GM18907 (cell line): ENCODE measurements at regions not wholly inside any gene's neighbourhood (a gene's known extent, or its start where the extent isn't known, plus 50 kb on each side); places are given as distances from the start of the nearest gene placed in this dataset.

Experiments used
- ATAC-seq: cut with Tn5 transposase; IDR thresholded peaks from one replicate; pipeline ENCODE4 v1.9.1; 2021; ENCODE audit warnings: mild to moderate bottlenecking, moderate library complexity; ENCODE audit not compliant: unreplicated experiment

DNA sequence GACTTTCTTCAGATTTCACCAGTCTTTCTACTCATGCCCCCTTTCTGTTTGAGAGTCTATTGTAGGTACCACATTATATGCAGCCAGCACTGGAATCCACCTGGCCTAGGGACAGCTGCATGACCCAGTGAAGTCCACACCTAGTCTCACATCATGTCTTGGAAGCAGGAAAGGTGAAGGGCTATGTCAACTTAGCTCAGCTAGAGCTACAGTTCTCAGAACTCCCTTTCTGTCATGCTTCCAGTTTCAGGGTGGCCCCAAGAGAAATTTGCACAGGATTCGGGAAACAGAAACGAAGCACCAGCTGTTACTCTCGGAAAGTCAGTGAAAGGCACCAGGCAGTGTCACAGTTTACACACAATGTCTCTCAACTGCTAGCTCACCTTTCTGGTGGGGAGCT, 51.6 kb upstream of the NLRP1 start:
- ATAC-seq, result no peak

DNA sequence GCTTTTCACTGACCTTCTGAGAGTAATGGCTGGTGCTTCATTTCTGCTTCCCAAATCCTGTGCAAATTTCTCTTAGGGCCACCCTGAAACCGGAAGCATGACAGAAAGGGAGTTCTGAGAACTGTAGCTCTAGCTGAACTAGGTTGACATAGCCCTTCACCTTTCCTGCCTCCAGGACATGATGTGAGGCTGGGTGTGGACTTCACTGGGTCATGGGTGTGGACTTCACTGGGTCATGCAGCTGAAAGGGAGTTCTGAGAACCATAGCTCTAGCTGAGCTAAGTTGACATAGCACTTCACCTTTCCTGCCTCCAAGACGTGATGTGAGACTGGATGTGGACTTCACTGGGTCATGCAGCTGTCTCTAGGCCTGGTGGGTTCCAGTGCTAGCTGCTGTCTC, 54.3 kb upstream of the NLRP1 start:
- no peak for ATAC-seq

DNA sequence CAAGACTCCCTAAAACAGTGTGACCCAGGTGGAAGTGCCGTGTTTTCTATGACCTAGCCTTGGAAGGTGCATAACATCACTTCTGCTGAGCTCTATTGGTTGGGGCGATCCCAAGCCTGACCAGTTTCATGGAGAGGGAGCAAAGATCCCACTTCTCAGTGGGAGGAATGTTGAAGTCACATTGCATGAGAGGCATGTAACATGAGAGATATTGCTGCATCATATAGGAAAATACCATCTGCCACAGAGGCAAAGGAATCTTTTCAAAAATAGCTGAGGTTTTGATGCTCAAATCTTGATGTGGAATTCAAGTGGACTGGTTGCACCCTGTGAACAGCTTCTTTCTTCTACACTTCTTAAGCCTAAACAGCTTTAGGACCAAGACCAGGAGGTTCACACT, 56.4 kb upstream of the NLRP1 start:
- ATAC-seq, result no peak

DNA sequence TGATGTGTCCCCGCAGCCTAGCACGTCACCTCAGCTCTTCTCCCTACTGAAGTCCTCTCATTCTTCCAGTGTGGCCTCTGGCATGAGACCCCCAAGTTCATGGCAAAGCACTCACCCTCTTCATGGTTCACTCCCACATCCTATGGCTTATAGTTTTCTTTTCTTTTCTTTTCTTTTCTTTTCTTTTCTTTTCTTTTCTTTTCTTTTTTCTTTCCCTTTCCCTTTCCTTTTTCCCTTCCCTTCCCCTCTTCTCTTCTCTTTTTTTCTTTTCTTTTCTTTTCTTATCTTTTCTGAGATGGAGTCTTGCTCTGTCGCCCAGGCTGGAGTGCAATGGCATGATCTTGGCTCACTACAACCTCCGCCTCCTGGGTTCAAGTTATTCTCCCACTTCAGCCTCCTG, 58.4 kb upstream of the NLRP1 start:
- no peak for ATAC-seq

DNA sequence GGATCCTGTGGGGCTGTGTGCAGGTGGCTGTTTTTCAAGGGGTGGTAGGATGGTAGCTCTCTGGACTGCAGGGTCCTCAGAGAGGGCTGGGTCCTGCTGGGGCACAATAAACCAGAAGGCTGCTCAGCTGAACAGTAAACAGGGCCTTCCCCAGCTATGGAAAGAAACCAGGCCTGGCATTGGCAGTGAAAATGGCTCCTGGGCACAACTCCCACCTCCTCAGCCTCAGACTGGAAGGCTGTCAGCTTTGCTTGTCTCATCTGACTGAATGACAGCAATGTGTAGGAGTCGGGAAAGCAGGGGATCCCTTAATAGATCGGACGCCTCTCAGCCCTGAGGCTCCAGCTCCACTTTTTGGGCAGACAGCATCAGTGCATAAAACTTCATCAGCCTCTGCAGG, 59.8 kb upstream of the NLRP1 start:
- ATAC-seq, result no peak

DNA sequence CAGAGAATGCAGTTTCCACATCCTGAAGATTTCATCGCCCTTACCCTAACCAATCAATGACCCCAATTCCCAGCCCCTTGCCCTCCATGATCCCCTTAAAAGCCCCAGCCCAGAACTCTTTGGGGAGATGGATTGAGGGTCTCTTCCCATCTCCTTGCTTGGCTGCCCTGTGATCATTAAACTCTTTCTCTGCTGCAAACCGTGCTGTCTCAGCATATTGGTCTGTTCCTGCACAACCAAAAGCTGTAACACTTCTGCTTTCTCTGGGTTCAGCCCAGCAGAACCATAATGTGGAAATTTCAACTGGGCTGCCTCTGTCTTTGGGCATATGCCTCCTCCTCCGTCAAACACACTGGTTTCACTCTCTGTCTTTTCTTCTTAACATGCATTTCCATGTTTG, 67.0 kb upstream of the NLRP1 start:
- no peak for ATAC-seq

DNA sequence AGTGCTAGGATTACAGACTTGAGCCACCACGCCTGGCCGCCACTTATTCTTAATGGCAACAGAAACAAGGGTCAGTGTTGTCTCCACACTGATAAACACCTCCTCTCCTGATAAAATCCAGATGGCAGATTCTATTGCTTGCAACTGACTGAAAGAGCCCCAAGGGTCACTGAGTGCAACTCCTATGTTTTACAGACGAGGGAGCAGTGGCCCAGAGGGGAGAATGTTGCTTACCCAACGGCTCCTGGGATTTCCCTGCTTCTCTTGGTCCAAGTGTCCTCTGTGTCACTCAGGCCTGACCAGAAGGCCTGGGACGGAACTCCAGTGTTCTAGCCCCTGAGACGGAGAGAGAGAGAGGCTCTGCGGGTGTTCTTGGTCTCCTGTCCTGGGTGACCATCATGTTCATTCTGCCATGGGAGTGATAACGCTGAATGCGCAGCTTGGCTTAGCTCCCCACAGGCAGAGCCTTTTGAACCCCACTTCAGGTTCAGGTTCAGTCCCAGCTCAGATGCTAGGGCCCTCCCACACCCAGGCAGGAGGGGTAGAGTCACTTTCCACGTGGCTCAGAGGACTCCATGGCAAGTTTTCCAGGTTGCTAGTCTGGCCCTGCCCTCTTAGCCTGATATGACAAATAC, 77.3 kb upstream of the NLRP1 start:
- no peak for ATAC-seq

DNA sequence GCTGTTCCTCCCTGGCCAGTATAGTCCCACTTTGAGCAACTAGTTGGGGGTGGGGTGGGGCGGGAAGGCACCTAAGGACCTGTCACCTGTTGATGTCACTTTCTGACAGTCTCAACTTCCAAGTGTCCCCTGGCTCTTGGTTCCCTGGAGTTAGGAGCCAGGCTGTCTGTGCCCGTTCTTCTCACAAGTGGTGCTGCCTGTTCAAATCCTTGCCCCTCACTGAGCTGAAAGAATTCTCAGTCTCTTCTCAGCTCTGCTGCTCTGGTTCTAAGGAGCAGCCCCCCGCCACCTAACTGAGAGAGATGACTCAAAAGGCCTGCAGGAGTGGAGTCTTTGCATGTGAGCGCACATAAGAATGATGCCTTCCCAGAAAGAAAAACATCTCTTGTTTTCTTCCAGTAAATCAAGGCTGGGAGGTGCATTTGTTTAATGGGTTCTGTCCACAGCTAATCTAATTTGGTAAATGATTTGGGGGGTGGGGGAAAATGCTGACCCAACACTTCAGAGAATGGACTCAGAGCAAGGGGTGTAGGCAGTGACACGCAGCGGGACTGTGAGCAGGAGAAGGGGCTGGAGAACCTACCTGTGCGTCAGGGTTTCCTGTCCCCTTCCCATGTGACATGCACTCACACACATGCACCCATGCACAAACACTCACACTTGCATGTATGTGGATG, 78.2 kb upstream of the NLRP1 start:
- no peak for ATAC-seq

DNA sequence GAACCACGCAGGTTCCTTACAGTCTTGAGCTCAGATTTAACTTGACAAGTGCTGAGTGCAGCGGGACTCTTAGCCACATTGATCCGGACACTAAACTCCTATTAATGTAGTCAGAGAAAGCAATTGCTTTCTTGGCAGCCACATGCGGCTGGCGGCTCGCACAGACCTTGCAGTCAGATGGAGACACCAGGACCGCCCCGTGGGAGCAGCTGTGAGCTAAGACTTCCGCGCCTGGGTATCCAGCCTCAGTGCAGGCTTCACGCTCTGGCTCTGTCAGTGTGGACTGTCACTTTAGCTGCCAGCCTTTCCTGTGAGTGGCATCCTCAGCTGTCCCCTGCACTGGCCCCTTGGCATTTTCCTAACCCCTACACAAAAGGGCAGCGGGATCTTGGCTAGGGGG, 80.9 kb upstream of the NLRP1 start:
- ATAC-seq, result no peak

DNA sequence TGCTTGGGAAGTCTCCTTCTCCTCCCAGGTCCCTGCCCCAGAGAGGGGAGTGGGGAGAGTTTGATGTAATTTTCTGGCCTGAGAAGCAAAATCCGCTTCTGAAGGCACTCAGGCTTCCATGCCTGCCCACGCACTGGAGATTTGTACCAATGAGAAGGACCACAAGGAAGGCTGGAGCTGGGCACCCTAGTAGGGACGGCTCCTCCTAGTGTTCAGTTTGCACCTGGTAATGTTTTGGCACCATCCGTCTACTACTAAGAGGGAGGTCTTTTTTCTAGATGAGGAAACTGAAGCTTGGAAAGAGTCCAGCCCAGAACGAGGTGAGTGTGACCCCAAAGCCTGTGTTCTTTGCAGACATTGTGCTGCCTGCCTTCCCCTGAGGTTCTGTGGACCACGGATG, 83.6 kb upstream of the NLRP1 start:
- no peak for ATAC-seq

DNA sequence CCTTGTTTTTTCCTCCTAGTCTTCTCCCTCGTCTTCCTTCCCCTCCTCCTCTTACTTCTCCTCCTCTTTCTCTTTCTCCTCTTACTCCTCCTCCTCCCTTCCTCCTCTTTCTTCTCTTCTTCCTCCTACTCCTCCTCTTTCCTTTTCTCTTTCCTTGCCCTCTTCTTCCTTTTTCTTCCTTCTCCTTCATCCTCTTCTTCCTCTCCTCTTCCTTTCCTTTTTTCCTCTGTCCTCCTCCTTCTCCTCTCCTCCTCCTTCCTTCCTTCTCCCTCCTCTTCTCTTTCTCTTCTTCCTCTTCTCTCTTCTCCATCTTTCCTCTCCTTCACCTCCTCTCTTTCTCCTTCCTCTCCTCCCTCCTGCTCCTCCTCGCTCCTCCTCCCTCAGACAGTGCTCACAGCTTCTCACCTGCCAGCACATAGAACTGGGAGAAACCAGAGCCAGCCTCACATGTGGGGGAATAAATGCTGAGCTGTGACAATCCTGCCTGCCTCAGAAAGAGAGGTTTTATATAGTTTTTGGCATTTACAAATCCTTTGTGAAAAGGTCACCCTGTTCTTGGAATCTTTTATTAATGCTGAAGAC, 84.3 kb upstream of the NLRP1 start:
- no peak for ATAC-seq

DNA sequence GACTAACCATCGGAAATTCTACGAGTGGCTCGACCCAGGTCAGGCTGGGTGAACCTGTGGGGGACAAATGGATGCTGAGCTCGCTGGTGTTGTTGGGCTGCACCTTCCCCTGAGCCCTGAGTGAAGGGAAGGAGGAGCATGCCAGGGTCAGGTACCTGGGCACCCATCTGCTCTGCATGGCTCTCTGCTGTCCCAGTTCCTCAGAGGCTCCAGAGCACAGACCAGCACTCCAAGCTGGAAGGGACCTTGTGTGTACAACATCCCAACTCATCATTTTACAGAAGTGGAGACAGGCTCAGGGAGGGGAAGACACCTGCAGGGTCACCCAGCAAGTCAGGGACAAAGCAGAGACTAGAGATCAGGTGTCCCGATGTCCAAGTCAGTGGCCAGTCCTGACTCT, 84.9 kb upstream of the NLRP1 start:
- no peak for ATAC-seq

DNA sequence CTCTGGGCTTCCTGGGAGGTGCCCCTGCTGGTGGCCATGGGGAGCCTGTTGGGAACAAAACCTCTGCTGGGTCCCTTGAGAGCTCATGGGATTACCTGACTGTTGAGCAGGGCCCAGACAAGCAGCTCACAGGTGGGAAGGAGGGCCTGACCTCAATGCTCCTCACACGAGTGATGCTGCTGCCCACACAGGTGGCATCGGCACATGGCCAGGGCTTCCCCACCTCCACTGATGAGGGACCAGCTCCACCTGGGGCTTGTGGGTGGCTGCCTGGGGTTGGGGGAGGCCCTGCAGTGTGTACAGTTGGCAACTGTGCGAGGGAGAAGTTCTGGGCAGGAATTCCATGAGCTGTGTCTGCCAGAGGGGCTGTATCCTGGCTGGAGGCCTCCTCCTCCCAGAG, 87.8 kb upstream of the NLRP1 start:
- no peak for ATAC-seq

DNA sequence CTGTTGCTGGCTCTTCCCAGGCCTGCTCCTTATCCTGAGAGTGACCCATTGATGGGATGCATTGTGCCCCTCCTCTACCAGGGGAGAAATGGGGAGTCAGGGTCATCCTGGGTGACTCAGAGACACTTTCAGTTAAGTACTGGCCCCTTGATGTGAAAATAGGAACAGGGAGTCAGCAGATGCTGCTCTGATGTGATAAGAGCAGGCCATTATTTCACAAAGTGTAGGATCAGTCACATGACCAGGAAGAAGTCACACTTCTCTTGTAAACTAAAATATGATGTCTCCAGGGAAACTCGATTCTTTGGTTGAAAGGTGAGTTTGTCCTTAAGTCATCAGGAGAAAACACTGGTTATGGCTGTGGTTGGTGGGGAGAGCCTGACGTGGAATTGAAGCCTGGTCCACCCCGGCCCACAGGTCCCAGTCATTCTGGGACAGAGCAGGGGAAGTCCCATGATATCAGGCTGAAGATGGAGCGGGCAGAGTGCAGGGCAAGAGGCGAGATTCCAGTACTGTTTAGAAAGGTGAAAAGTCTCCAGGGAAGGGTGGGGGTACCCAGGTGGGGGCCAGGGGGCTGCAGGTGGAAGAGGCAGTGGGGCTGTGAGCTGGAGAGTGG, 88.6 kb upstream of the NLRP1 start:
- no peak for ATAC-seq

DNA sequence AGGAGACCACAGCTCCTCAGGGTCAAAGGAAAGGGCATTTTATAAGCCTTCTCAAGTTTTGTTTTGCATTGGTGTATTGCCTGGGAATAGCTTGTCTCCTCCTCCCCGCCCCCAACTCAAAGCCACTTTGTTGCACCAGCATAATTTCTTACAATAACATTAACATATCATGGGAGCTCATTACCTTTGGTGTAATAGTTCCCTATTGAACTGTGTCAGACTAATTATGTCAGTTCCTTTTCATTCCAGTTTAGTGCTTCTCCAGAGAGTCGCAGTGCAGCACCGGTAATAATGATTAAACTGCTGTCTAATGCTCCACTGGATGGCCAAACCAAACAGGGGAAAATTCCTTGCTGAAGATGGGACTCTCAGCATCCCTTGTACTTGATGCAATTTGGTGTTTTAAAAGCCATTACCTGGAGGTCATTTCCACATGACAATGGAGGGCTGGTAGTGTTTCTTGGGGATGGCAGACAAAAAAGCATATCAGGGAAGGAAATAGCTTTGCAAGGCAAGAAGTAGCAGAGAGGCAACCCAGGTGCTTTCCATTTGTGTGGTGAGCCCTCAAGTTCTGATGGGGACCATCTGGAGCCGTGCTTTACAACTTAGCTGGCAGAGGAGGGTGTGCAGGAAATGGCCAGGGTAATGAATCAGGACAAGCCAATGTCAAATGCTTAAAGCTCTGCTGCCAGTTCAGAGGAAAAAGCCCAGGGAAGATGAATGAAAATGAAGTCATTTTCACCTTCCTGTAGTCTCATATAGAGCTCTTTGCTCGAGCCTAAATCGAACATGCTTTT, 91.5 kb upstream of the NLRP1 start:
- ATAC-seq, result no peak

DNA sequence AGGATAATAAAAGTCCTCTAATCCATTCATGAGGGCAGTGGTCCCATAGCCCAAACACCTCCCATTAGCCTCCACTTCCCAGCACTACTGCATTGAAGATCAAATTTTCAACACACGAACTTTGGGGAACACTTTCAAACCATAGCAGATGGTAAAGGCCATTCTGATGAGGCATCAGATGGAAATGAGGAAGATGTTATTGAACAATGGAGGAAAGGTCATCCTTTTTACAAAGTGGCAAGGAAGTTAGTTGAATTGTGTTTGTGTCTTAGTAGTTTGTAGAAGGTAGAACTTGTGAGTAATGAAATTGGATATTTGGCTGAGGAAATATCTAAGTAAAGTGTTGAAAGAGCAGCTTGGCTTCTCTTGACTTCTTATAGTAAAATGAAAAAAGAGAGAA, 93.3 kb upstream of the NLRP1 start:
- ATAC-seq, result no peak

DNA sequence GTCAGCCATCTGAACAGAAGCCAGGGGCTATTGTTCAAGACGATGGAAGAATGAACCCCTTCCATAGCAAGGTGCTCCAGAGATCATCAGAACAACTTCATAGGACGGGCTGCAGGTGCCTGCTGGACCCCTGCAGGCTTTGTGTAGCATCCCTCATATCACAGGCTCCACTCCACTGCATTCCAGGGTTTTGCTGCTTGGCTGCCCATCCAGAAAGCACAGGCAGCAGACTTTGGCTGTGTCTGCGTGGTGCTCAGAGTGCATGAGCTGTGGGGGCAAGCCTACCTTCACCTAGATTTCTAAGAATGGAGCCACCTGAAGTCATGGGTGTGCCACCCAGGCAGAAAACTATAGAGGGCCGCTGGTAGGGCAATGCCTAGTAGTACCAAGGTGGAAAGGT, 93.9 kb upstream of the NLRP1 start:
- ATAC-seq, result no peak

DNA sequence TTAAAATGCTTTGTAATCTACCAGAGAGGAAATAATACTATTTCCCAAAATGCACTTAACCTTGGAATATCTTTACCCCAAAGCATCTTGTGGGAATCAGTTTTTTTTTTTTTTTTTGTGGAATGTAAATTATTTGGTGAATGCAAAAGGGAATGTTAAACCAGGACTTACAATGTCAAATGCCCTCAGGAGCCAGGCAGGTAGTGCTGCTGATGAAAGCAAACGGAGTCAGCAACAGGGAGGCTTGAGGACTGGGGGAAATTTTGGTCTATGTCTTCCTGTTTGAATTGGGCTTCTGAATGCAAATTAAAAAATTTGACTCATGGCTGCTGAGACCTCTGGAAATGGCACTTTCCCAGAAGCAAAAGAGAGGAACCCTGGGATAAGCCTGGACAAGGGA, 96.5 kb upstream of the NLRP1 start:
- ATAC-seq, result no peak

DNA sequence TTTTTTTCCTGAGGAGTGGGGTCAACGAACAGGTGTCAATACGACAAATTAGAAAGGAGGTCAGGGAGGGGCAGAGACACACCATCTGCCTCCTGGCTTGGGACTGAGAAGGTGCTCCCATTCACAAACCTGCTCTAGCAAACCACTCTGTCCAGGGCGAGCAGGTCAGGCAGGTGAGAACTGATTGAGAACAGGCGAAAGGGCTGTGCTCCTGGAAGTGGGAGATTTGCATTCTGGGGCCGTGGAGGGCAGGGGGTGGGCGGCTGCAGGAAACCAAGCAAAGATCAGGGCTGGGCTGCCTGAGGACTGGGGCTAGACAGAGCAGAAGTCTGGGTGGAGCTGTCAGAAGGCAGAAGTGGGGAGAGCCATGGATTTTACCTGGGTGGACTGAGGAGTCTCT, 98.9 kb upstream of the NLRP1 start:
- no peak for ATAC-seq

DNA sequence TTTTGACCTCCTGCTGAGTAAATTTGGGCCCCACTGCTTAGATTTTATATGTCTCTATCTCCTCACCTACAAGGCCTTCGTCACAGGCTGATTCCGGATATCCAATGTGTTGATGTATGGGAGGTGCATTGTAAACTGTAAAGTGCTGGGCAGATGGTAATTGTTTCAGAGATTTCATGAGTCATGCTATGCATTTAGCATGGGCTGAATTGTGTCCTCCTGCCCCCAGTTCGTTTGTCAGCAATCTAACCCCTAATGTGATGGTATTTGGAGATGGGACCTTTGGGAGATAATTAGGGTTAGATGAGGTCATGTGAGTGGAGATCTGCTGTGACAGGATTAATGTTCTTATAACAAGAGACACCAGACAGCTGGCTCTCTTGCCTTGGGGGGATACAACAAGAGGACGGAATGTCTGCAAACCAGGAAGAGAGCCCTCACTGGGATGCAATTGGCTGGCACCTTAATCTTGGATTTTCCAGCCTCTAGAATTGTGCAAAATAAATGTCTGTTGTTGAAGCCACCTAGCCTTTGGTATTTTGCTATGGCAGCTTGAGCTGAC, 101.8 kb upstream of the NLRP1 start:
- ATAC-seq, result no peak

DNA sequence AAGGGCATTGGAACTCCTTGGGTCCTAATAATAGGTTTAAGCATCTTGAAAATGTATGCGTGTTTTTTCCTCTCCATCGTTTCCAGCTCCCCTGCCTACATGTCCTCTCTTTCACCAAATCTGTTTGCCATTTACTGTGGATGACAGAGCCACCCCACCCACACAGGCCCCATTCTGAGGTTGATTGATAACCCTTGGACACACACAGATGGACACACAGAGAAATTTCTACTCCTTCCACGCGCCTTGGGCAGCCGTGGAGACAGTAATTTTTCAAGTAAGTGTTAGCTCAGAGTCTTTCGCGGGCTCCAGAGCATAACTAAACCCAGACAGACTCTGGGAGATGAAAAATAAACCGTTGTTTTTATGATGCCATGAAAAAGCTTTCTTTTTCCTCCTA, 103.3 kb upstream of the NLRP1 start:
- ATAC-seq, result no peak
